NB4 (cell line): ENCODE measurements at regions not wholly inside any gene's neighbourhood (a gene's known extent, or its start where the extent isn't known, plus 50 kb on each side); places are given as distances from the start of the nearest gene placed in this dataset.

ENCODE experiments used
- DNase-seq: peaks from one replicate; pipeline ENCODE4 v3.0.0; 2010; ENCODE audit warnings: low read depth
- H3K4me3 ChIP-seq: one replicate; pipeline ENCODE4 v1.5.1; 2011; ENCODE audit warnings: mild to moderate bottlenecking, low read depth, low read length, moderate library complexity
- MYC ChIP-seq: IDR thresholded peaks from 2 replicates; pipeline ENCODE4 v1.6.1; 2011; ENCODE audit warnings: low read depth, low read length
- POLR2A ChIP-seq: IDR thresholded peaks from 2 replicates; pipeline ENCODE4 v1.6.1; 2011; ENCODE audit warnings: mild to moderate bottlenecking; ENCODE audit not compliant: insufficient read length; ENCODE audit errors: extremely low read depth
- TF ChIP-seq, protein P1 (sequence below): IDR thresholded peaks from one replicate; pipeline ENCODE4 v1.5.1; 2012; ENCODE audit warnings: low read depth, low read length
- TF ChIP-seq, protein P2 (sequence below): IDR thresholded peaks from 2 replicates; pipeline ENCODE4 v1.6.1; 2011; ENCODE audit warnings: low read depth, low read length

DNA sequence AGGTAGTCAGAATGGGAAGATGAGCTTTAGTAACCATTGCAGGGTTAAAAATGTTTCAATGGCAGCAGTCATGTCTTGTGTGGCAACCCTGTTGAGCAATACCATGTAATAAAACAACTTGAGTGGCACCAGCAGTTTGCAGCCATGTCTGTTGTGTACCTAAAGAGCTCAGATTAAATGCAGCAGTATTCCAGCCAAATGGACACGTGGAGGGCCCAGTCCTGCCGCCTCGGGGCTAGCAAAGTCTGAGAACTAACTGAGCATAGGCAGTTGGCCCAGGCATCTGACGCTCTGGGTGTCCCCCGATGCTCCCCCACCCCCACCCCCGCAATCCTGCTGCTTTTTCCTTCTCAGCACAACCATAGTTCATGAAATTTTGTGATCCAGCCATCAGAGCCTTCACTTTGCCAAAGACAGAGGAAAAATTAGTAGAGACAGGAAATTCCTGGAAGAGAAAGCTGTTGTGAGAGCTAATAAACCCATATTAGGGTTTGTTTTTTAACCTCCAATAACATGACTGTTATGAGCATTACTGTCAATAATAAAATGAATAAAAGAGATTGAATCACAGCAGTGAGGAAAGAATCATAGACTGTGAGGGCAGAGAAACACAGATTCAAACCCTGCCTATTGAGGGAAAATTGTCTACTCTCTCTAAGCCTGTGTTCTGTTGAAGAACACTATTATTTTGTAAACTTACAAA is 220.6 kb upstream of the RHOBTB1 start:
- peak; percentile 55 for DNase-seq
- no peak overlapping the region for H3K4me3 ChIP-seq
- TF ChIP-seq, protein P1, sequence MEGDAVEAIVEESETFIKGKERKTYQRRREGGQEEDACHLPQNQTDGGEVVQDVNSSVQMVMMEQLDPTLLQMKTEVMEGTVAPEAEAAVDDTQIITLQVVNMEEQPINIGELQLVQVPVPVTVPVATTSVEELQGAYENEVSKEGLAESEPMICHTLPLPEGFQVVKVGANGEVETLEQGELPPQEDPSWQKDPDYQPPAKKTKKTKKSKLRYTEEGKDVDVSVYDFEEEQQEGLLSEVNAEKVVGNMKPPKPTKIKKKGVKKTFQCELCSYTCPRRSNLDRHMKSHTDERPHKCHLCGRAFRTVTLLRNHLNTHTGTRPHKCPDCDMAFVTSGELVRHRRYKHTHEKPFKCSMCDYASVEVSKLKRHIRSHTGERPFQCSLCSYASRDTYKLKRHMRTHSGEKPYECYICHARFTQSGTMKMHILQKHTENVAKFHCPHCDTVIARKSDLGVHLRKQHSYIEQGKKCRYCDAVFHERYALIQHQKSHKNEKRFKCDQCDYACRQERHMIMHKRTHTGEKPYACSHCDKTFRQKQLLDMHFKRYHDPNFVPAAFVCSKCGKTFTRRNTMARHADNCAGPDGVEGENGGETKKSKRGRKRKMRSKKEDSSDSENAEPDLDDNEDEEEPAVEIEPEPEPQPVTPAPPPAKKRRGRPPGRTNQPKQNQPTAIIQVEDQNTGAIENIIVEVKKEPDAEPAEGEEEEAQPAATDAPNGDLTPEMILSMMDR: no peak
- TF ChIP-seq, protein P2, sequence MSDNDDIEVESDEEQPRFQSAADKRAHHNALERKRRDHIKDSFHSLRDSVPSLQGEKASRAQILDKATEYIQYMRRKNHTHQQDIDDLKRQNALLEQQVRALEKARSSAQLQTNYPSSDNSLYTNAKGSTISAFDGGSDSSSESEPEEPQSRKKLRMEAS: 0 out of 2 replicates have a peak, but pooled peaks have one; percentile 16
- TF ChIP-seq POLR2A (no peak), MYC (no peak)

DNA sequence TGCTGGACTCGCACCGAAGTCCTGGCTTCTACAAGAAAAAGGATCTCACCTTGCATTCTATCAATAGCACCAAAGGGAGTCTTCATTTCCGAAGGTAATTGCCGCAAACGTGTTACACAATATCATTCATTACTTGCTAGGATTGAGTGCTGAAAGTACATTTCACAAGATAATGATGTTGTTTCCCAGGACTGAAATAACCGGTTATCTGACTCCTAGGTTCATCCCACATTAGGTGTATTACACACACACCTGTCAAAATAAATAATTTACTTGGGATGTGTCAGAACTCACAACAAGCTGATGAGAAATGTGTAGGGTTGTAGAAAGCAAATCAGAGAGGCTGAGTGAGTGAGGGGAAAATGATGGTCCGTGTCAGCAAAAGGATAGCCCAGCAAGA is 219.4 kb upstream of the RHOBTB1 start:
- DNase-seq: no peak
- no peak overlapping the region for H3K4me3 ChIP-seq
- TF ChIP-seq POLR2A (no peak), MYC (no peak)
- TF ChIP-seq, protein P1: no peak
- TF ChIP-seq, protein P2: no peak

DNA sequence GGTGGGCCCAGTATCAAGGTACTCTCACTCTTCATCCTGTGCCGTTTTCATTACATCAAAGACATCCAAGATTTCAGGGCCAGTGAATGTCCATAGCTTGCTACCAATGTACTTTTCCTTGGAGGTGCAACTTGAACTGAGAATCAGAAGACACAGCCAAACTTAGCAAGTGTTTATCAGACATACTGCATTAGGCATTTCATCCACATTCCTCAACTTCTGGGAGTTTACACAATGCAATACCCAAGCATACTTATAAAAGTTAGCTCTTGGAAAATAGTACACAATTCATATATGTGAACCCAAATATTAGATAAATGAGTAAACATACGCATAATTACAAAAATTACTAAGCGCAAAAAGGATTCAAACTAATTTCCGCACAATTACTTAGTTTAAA is 216.3 kb upstream of the RHOBTB1 start:
- TF ChIP-seq, protein P2: no peak
- TF ChIP-seq POLR2A: no peak
- TF ChIP-seq, protein P1: no peak
- TF ChIP-seq MYC: no peak
- no peak overlapping the region for H3K4me3 ChIP-seq
- no peak for DNase-seq

DNA sequence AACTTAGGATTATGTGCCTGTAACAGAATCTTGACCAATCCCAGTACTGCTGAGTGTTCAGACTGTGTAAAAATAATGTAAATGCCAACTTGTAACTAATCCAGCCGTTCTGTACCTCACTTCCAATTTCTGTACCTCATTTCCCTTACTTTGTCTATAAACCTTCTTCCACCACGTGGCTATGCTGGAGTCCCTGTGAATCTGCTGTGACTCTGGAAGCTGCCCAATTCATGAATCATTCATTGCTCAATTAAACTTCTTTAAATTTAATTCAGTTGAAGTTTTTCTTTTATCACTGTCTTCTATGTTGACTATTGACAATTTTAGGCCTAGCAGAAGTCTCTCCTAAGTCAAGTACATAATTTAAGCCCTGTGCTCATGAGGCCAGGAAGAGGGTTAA is 215.3 kb upstream of the RHOBTB1 start:
- no peak for DNase-seq
- TF ChIP-seq, protein P1: no peak
- TF ChIP-seq POLR2A: no peak
- TF ChIP-seq MYC: no peak
- TF ChIP-seq, protein P2: no peak
- no peak overlapping the region for H3K4me3 ChIP-seq

DNA sequence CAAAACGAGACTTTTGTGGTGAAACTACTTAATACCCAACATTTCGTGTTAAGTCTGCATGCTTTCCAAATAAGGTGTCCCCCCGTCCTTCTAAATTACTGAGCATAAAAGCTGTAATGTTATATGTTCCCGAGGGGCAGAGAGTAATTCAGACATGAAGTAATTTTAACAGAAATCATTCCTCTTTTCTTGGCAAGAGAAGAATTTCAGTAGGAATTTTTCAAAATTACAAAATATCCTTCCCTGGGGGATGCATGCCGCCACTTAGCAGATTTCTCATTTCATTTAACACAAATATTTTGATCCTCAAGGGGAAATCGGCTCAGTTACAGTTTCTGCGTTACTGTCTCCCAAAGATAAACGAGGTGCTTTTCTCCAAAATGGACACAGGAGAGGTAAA is 213.2 kb upstream of the RHOBTB1 start:
- no peak overlapping the region for H3K4me3 ChIP-seq
- DNase-seq: no peak
- TF ChIP-seq, protein P2: no peak
- TF ChIP-seq POLR2A (no peak), MYC (no peak)
- TF ChIP-seq, protein P1: no peak
